Activated T-cell treated with anti-CD3 and anti-CD28 coated beads for 48 hours (primary cell): ENCODE measurements at regions not wholly inside any gene's neighbourhood (a gene's known extent, or its start where the extent isn't known, plus 50 kb on each side); places are given as distances from the start of the nearest gene placed in this dataset.
"Not testable (repeated sequence)": the region's sequence is repeated elsewhere in the genome, so short reads cannot be mapped to it uniquely, and the experiment has no call there.

ENCODE experiments used
- DNase-seq: peaks from one replicate; pipeline ENCODE4 v3.0.0-alpha.2; 2020; ENCODE audit warnings: low read depth

DNA sequence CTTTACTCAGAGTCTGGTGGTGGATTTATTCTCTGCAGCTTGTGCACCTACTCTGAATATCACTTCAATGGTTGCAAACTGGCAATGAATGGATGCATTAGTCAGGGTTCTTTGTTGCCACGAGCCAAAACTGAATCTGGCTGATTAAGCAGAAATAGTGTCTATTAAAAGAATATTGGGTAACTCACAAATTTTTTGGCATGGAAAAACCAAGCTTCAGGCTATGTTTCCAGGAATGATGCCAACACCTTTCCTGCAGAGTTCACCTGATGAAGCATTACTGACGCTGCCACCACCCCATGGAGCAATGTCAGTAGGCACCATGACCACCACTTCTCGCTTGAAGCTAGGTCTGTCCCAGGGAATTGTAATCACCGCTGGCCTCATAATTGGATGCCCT lies 597.8 kb upstream of the SLC10A2 start:
- DNase-seq, result no peak

DNA sequence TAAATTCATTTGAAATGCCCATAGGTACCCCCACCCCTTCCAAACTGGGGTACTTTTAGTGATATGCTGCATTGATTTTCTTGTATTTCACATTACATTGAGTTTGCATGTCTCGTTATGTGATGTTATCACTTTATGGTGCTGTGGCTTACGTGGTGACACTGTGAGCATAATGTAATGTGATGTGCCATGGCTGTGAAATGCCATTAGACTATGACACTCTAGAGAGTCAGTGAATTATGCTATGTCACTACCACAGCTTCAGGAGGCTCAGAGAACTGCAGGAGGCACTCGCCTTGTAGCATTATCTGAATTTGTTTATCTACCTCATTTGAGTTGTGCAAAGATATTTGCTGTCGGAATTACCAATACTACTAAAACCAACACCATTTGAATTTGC lies 590.1 kb upstream of the SLC10A2 start:
- no peak for DNase-seq

GRCh38 chr13:103640606-103641005 lies 574.4 kb upstream of the SLC10A2 start:
- no peak for DNase-seq

GRCh38 chr13:103639326-103639725 lies 573.1 kb upstream of the SLC10A2 start:
- DNase-seq, result no peak

DNA sequence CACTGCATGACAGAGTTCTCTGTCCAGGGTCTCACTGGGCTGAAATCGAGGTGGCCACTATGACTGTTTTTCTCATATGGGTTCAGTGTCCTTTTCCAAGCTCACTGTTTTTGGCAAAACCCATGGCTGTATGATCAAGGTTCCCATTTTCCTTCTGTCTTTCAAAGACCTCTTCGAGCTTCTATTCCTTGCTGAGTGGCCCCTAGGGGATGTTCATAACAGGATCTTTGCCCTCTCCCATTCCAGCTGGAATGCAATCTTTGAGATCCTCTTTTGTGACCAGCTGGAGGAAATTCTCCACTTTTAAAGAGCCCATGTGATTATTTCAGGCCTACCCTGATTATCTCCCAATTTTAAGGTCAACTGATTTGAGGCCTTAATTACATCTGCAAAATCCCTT lies 572.5 kb upstream of the SLC10A2 start:
- DNase-seq, result no peak

DNA sequence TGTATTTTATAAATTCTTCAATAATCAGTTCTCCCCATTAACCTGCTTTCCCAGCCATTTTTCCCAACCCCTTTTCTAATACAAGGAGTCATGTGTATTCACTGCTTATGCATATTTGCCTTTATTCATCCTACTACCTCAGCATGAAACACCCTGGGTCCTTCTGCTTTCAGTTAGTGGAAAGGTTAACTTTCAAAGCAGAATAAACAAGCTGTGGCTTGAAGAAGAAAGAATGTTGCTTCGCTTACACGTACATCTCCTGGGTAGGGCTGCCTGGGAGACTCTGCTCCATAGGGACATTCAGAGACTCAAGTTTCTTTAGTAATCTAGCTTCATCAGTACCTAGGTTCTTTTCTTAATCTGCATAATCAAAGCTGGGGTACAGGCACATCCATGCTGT lies 567.8 kb upstream of the SLC10A2 start:
- no peak for DNase-seq

GRCh38 chr13:103625194-103625593 lies 559.0 kb upstream of the SLC10A2 start:
- DNase-seq, result no peak

DNA sequence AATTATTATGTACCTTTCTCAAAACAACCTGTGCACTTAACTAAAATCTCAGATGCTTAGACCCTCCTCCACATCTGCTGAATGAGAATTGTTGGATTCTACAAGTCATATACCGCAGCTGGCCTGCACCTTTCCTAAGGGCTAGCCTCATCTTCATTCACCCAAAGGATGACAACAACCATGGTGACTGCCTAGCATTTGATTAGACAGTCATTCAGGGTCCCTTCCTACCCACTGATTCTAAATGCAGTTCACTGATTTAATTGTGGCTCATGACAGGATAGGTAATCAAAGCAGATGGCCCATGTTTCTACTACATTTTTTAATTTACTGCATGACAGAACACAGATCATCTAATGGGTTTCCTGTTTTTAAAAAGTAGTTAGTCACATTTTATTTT lies 551.9 kb upstream of the SLC10A2 start:
- no peak for DNase-seq

GRCh38 chr13:103615771-103616170 lies 549.6 kb upstream of the SLC10A2 start:
- no peak for DNase-seq

DNA sequence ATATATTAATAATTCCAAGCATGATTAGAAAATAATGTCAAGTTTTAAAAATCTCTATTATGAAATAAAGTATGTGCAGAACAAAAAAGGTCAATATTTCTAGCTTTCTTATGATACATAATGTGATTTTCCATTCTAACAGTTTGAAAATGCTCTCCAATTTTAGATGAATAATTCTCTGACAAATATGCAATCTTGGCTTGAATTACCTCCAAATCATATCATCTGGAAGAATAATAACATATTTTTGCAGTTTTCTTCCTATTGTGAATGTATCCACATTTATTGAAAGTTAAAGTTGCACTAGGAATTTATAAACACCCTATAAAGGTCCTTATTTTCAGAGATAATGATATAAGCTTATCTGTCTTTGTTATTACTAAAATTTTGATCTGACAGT lies 548.5 kb upstream of the SLC10A2 start:
- DNase-seq, result no peak

DNA sequence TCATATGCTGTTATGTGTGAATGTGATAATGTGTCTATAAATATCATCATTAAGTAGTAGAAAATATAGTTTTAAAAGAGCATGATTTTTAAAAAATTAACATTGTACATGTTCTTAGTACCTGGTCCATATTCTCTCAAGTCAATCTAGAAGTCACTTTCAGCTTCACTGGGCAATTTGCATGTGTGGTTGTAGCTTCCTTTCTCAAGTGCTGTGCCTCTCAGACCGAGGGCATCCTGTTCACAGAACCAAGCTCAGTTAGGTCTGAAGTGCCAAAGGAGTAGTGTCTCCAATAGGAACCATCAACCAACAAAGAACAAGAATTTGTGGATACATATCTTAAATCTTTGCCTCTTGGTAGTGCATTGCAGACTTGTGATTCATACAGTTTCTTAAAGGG lies 541.8 kb upstream of the SLC10A2 start:
- DNase-seq, result no peak

- no peak for DNase-seq
Observed at GRCh38 chr13:103605546-103606326, 539.5 kb upstream of the SLC10A2 start.

- not testable (repeated sequence) for DNase-seq
Observed at GRCh38 chr13:103599870-103600269, 533.7 kb upstream of the SLC10A2 start.

DNA sequence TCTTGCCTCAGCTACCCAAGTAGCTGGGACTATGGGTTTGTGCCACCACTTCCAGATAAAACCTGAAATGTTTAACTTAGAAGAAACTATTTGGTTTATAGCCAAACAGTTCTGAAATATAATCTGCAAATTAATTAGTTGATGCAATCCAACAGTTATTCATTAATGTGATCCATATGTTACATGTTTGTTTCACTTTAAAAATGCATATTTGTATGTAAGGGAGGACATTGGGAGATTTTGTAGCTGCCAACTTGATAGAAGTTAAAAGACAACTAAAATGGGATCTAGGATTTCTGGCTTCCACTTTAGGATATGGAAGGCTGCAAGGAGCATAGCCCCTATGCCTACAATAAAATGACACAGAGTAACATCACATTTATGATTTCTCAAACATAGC lies 532.5 kb upstream of the SLC10A2 start:
- DNase-seq, result no peak

DNA sequence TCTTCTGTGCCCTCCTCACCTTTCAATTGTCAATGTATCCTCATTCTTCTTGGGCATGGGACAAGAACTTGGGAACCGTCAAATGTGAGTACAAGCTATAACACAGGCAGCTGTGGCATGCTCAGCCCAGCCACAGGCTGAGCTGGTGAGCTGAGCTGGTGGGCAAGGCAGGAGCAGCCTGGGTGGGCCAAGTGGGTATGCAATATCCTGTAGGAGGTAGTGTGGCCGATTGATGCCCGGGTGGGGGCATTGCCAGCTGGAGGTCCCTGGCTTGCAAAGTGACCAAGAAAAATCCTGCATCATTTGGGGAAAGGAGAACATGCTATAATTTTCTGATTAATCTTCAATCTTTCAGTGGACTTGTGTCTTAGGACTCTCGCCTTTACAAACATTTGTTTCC lies 507.2 kb upstream of the SLC10A2 start:
- DNase-seq, result no peak

DNA sequence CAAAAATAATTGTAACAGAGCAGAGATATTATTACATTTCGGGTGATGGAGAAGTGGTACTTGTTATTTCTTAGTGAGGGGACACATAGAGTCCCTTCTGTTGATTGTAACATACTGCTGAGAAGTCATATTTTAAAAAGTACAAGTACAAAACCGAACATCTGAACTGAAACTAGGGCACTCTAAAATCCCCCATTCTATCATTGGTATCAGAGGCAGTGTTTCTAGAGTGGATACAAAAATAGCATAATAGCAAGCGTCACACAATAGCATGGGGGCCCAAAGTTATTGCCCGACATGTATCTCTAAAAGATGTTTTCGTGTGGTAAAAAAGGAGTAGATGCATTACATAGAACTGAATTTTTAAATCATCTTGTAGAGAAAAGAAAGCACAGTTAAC lies 502.1 kb upstream of the SLC10A2 start:
- DNase-seq, result no peak

DNA sequence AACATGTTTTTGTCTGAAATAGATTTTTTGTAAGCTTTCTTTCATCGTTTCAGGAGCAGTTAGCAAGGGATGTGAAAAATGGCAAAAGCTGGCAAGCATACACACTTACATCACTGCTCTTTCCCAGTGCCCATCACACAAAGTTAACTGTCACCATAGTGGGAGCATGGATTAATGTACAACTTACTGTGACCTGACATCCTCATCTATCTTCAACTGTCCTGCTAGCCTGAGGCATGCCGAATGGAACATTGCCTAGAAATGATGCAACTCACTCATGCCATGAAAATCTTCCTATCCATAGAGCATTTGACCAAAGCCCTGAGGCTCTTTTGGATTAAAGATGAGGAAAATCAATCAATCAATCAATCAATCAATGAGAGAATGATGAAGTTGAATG lies 491.7 kb upstream of the SLC10A2 start:
- DNase-seq, result no peak

DNA sequence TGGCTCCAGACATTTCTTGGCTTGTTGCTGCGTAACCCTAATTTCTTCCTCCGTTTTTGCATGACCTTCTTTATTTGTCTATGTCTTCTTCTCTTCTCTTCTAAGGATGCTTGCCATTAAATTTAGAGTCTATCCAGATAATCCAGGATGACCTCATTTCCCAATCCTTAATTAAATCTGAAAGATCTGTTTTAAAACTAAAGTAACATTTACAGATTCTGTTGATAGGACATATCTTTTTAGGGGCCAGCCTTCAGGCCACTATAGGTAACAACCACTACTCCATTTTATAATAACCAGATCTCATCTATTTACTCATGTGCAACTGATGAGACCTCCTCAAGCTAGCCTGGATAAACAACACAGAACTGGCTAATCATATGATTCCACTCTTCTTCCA lies 490.5 kb upstream of the SLC10A2 start:
- DNase-seq, result no peak

DNA sequence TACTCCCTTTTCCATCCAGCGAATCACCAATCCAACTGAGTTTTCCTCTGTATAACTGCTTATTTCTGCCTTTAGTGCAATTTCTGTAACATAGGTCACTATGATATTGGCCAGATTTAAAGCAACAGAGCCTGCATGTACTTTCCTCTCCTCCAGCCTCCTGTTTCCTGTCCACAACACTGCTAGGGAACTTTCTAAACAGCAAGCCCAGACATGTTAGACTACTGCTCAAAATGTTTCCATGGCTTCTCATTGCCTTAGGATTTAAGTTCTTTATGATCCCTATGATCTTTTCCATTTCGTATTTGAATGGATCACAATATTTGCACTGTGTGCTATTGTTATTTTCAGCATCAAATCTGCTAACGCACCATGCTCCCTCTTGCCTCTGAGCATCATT lies 481.7 kb upstream of the SLC10A2 start:
- DNase-seq, result no peak

GRCh38 chr13:103546271-103546670 lies 480.1 kb upstream of the SLC10A2 start:
- no peak for DNase-seq

- no peak for DNase-seq
Observed at GRCh38 chr13:103542648-103543047, 476.4 kb upstream of the SLC10A2 start.

DNA sequence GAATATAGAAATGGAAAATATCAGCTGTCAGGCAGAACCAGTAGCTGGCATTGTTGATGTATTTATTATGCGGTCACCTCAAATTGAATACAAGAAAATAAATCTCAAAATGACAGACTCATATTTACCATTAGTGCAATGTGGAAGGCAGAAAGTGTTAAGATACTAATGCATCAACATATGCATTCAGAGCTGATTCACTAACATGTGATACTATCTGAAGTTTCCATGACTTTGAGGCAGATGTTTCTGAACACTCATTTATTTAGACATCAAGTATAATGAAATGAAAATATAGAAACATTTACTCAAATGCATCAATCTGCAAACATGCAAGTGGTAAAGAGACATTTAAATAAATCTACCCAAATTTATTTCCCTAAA lies 474.2 kb upstream of the SLC10A2 start:
- DNase-seq, result no peak

- no peak for DNase-seq
Observed at GRCh38 chr13:103539721-103540381, 473.6 kb upstream of the SLC10A2 start.

DNA sequence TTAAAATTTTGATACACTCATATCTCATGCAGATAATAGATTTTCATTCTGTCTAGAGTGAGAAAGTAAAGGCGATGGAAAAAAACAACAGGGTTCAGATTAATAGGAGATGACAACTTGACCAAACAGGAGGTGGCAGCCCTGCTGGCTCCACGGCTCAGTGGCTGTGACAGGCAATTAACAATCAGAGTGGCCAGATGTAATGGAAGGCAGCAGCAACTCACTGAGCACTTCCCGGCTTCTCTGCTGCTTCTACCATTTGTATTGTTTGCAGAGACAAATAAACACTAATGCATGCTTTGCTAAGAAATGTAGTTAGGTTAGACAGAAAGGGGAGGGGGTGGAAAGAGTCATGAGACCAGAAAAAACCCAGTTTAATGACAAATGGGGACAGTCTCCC lies 473.0 kb upstream of the SLC10A2 start:
- DNase-seq, result no peak
